Epithelial cell of proximal tubule (primary cell): ENCODE measurements at regions not wholly inside any gene's neighbourhood (a gene's known extent, or its start where the extent isn't known, plus 50 kb on each side); places are given as distances from the start of the nearest gene placed in this dataset.

ENCODE experiments used
- DNase-seq: peaks from one replicate; pipeline ENCODE4 v3.0.0-alpha.2; 2011; ENCODE audit warnings: low read depth
- H3K4me3 ChIP-seq: 2 replicates; pipeline ENCODE4 v1.5.1; 2011; ENCODE audit warnings: low read depth, mild to moderate bottlenecking, low read length
- TF ChIP-seq, protein P1 (sequence below): conservative IDR thresholded peaks from 2 replicates; pipeline ENCODE4 v1.5.1; 2012; ENCODE audit warnings: low read depth, mild to moderate bottlenecking, low read length

DNA sequence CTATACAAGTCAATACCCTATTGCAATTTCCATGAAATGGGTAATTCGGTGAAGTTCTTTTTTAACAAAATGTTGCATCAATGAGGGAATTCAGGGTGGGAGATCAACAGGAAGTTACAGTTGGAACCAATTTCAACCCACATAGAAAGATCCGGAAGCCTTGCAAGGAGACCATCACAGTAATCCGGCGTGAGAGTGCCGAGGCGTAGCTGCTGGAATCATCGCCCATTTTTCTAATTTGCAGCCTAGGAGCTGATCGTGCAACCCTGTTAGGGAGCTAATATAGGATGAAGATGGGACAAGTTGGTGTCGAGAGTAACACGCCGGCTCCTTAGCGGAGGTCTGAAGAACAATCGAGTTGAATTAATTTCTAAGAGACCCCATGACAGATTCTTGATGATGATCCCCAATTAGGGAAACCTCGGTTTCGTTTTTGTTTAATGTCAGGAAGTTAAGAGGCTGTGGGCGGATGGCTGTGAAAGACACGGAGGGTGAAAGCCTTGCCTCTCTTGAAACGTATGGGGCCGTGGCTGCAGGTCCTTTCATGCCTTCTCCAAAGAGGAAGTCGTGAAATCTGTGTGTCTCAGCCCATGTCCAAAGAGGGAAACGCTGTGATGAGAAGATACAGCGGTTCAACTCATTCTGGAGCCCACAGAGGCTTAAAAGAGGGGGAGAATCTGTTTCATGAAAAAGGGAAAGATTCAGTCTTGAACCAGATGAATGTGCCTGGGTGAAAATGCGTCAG, 51.2 kb upstream of the CARD11 start:
- TF ChIP-seq, protein P1, sequence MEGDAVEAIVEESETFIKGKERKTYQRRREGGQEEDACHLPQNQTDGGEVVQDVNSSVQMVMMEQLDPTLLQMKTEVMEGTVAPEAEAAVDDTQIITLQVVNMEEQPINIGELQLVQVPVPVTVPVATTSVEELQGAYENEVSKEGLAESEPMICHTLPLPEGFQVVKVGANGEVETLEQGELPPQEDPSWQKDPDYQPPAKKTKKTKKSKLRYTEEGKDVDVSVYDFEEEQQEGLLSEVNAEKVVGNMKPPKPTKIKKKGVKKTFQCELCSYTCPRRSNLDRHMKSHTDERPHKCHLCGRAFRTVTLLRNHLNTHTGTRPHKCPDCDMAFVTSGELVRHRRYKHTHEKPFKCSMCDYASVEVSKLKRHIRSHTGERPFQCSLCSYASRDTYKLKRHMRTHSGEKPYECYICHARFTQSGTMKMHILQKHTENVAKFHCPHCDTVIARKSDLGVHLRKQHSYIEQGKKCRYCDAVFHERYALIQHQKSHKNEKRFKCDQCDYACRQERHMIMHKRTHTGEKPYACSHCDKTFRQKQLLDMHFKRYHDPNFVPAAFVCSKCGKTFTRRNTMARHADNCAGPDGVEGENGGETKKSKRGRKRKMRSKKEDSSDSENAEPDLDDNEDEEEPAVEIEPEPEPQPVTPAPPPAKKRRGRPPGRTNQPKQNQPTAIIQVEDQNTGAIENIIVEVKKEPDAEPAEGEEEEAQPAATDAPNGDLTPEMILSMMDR = no peak
- no peak overlapping the region for H3K4me3 ChIP-seq
- DNase-seq = no peak

DNA sequence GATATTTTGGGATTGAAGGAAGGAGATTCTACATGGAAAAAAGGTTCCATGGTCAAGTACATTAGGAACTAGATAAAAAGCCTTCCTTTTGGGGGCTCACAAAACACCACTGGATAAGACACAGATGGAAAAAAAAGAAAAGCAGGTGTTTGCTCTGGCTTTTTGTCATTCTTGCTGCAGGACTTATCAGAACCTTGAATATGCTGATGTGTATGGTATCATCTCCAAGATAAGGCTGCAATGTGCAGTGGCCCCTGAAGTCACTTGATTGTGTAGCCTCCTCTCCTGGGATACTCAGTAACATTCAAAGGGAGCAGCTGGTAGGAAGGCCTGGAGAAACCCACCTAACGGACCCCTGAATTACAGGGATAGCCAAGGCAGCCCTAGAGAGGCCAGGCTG, 54.1 kb upstream of the CARD11 start:
- TF ChIP-seq, protein P1 = no peak
- H3K4me3 ChIP-seq = no peak overlapping the region
- no peak for DNase-seq

DNA sequence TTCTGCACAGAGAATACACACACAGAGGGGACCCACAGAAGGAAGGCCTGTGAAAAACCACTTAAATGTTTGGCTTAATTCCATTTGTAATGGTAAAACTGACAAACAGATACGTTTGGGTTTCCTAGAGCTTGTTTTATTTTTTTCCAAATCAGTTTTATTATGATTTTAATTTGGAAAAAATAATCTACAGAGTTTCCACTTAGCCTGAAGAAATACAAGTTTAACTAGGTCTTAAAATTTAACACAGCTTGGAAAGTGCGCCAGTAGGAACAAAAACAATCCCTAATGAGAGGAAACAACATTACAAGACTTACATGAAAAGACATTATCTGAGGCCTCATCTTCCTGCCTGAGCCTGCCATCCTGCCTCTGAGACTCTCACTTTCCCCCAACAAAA, 58.5 kb upstream of the CARD11 start:
- H3K4me3 ChIP-seq = no peak overlapping the region
- TF ChIP-seq, protein P1 = no peak
- no peak for DNase-seq

DNA sequence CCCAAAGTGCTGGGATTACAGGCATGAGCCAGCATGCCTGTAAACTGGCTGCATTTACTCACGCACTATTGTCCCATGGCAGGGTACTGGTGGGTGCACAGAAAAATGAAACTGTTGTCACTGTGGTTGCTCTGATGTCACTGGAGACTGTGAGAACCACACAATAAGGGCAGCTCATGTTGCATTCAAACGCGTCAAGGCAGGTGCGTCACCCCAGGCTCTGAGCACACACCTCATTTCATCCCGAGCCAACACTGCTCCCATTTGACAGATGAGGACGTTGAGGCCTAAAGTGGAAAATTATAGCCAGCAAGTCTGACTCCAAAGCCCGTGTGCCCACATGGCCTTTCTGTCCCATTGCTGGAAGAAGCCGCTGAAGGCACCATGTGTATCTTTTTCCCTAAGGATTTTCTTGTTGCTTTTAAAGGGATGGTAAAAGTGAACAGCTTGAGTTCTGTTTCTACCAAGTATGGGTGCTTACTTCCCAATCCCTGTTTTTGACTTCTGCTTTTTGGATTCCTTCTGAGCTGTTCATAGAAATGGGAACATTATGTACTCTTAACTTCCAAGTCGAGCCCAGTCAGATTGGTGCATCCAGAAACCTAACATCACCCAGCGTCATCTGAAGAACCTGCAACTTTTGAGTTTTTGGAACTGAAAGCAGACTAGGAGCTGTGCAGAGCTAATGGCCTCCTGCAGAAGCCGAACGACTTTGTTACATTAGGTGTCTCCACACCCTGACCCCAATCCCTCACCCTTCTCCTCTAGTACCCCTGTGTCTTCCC, 60.1 kb upstream of the CARD11 start:
- no peak overlapping the region for H3K4me3 ChIP-seq
- DNase-seq = no peak
- TF ChIP-seq, protein P1 = no peak

DNA sequence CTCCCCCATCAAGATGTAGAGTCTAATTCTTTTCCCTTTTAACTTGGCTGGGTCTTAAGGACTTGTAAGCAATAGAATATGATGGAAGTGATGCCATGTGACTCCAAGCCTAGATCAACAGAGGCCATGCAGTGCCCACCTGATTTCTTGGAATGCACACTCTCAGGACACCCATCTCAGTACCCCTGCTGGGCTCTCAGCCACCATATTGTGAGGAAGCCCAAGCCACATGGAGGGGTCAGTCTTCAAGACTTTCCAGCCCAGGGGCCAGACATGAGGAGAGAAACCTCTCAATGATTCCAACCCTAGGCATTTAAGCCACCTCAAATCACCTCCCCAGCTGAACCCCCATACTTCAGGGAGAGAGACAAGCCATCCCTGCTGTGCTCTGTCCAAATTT, 62.2 kb upstream of the CARD11 start:
- TF ChIP-seq, protein P1 = no peak
- DNase-seq = no peak
- H3K4me3 ChIP-seq = no peak overlapping the region

DNA sequence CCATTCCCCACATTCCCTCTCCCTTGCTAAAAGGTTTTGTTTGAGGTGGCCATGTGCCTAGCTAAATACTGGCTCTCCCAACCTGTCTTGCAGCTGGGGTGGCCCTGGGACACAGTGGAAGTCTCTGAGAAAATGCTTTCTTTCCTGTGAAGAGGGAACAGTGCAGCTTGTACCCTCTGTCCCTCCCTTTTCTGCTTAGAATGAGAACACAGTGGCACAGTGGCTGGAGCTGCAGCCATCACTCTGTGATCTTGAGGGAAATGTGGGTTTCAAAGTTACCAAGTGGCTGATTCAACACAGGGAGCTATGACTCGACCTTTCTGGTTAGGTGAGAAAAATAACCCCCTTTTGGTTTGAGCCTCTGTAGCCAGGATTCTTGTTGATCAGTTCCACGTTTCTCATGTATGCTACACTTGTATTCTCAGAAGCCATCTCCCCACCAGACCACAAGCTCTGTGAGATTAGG, 62.7 kb upstream of the CARD11 start:
- H3K4me3 ChIP-seq = no peak overlapping the region
- TF ChIP-seq, protein P1 = no peak
- DNase-seq = no peak
